SK-N-SH (cell line): ENCODE measurements at regions not wholly inside any gene's neighbourhood (a gene's known extent, or its start where the extent isn't known, plus 50 kb on each side); places are given as distances from the start of the nearest gene placed in this dataset.

ENCODE experiments used
- CTCF ChIA-PET: fragments of 300-600, 350-600 bp; formaldehyde crosslinking; extraction: SDS; loops from one replicate; lab custom pipeline; 2021; lab: Yijun Ruan, JAX
- POLR2A ChIA-PET: fragments of 350-600 bp; sonication (Branson Sonifier 250); formaldehyde crosslinking; extraction: SDS; loops from one replicate; lab custom pipeline; 2020; ENCODE audit warnings: antibody characterized with exemption, inconsistent platforms; lab: Yijun Ruan, JAX
- DNase-seq: peaks from one replicate; pipeline ENCODE4 v3.0.0; 2012
- H2AFZ ChIP-seq: fragments of 200-600 bp; sonication (generic); 2 replicates; pipeline ENCODE4 v1.8.1; 2016; ENCODE audit warnings: antibody characterized with exemption, mild to moderate bottlenecking, low read depth
- H3F3A ChIP-seq: fragments of 200-600 bp; sonication (generic); replicated peaks from 2 replicates; pipeline ENCODE3; 2016; ENCODE audit warnings: antibody characterized with exemption, mild to moderate bottlenecking; ENCODE audit not compliant: insufficient read depth
- H3K27ac ChIP-seq, 2 experiments: fragments of 200-500 bp in 1 of 2; fragments of 200-600 bp in 1 of 2; sonication (Bioruptor generic) in 1 of 2; sonication (generic), shearing (Covaris generic) in 1 of 2; 2 replicates each; pipeline versions ENCODE4 v1.5.1 to v1.6.1; 2014 to 2016; ENCODE audit warnings: low read depth in 2 of 2, inconsistent platforms in 1 of 2, low read length in 1 of 2, mild to moderate bottlenecking in 1 of 2, mixed read lengths in 1 of 2
- H3K27me3 ChIP-seq: fragments of 200-600 bp; sonication (generic), shearing (Covaris generic); 2 replicates; pipeline ENCODE4 v1.6.1; 2016; ENCODE audit warnings: mixed run types; ENCODE audit not compliant: insufficient read depth
- H3K36me3 ChIP-seq, 2 experiments: fragments of 200-500 bp in 1 of 2; fragments of 200-600 bp in 1 of 2; sonication (Bioruptor generic) in 1 of 2; sonication (generic) in 1 of 2; replicated peaks in 1 of 2; 2 replicates each; pipeline versions ENCODE3 to v1.5.1; 2014 to 2016; ENCODE audit warnings: low read length in 1 of 2, mild to moderate bottlenecking in 1 of 2; ENCODE audit not compliant: insufficient read depth in 2 of 2, control insufficient read depth in 1 of 2
- H3K4me1 ChIP-seq, 2 experiments: fragments of 200-500 bp in 1 of 2; fragments of 200-600 bp in 1 of 2; sonication (Bioruptor generic) in 1 of 2; sonication (generic), shearing (Covaris generic) in 1 of 2; 2 replicates each; pipeline versions ENCODE4 v1.5.1 to v1.6.1; 2014 to 2016; ENCODE audit warnings: low read depth in 1 of 2, low read length in 1 of 2, mixed run types in 1 of 2; ENCODE audit not compliant: insufficient read depth in 2 of 2, control insufficient read depth in 1 of 2
- H3K4me2 ChIP-seq: fragments of 200-600 bp; sonication (generic), shearing (Covaris generic); 2 replicates; pipeline ENCODE4 v1.6.1; 2017; ENCODE audit warnings: mixed run types
- H3K4me3 ChIP-seq, 2 experiments: fragments of 200-500 bp in 1 of 2; fragments of 200-600 bp in 1 of 2; sonication (Bioruptor generic) in 1 of 2; sonication (generic), shearing (Covaris generic) in 1 of 2; 2 replicates each; pipeline versions ENCODE4 v1.5.1 to v1.8.1; 2014 to 2016; ENCODE audit warnings: low read depth in 2 of 2, inconsistent platforms in 1 of 2, low read length in 1 of 2, mild to moderate bottlenecking in 1 of 2, mixed read lengths in 1 of 2, moderate library complexity in 1 of 2
- H3K79me2 ChIP-seq: fragments of 200-600 bp; sonication (generic); 2 replicates; pipeline ENCODE4 v1.8.1; 2017; ENCODE audit warnings: mild to moderate bottlenecking; ENCODE audit not compliant: insufficient read depth
- H3K9ac ChIP-seq: fragments of 200-600 bp; sonication (generic); 2 replicates; pipeline ENCODE4 v1.6.1; 2017; ENCODE audit warnings: mixed run types
- H3K9me2 ChIP-seq: fragments of 200-600 bp; sonication (generic); 2 replicates; pipeline ENCODE4 v1.6.1; 2017; ENCODE audit warnings: mixed run types
- H3K9me3 ChIP-seq: fragments of 200-600 bp; sonication (generic); 2 replicates; pipeline ENCODE4 v1.6.1; 2017; ENCODE audit warnings: mixed run types, mild to moderate bottlenecking, moderate library complexity
- H4K20me1 ChIP-seq: fragments of 200-600 bp; sonication (generic); 2 replicates; pipeline ENCODE4 v1.6.1; 2017; ENCODE audit warnings: mild to moderate bottlenecking, mixed run types; ENCODE audit not compliant: insufficient read depth
- CHD2 ChIP-seq: fragments of 150-350 bp; IDR thresholded peaks from 2 replicates; pipeline ENCODE4 v1.6.1; 2018; ENCODE audit warnings: low read length; ENCODE audit not compliant: partially characterized antibody
- GABPA ChIP-seq: IDR thresholded peaks from 2 replicates; pipeline ENCODE4 v1.4.0; 2012; ENCODE audit warnings: low read depth, mild to moderate bottlenecking
- JUND ChIP-seq: IDR thresholded peaks from 2 replicates; pipeline ENCODE4 v1.4.0; 2012
- MEF2A ChIP-seq: IDR thresholded peaks from 2 replicates; pipeline ENCODE4 v1.4.0; 2012; ENCODE audit warnings: low read depth, borderline replicate concordance
- MXI1 ChIP-seq: IDR thresholded peaks from 2 replicates; pipeline ENCODE4 v1.6.1; 2012; ENCODE audit warnings: mild to moderate bottlenecking, low read depth, low read length, improper control_type of control experiment
- RCOR1 ChIP-seq: fragments of 150-350 bp; IDR thresholded peaks from 2 replicates; pipeline ENCODE4 v1.6.1; 2017; ENCODE audit warnings: antibody characterized with exemption, low read length
- RFX5 ChIP-seq: IDR thresholded peaks from 2 replicates; pipeline ENCODE4 v1.6.1; 2012; ENCODE audit warnings: mild to moderate bottlenecking, improper control_type of control experiment, low read length
- USF1 ChIP-seq: IDR thresholded peaks from 2 replicates; pipeline ENCODE4 v1.4.0; 2012; ENCODE audit warnings: low read depth, borderline replicate concordance
- ZBTB33 ChIP-seq: IDR thresholded peaks from 2 replicates; pipeline ENCODE4 v1.4.0; 2012; ENCODE audit warnings: low read depth, borderline replicate concordance
- WGBS: methylation state at CpG from one replicate; pipeline ENCODE4 v1.1.6; 2017; ENCODE audit warnings: low lambda C conversion rate; 5-methylcytosine and 5-hydroxymethylcytosine counted together
- TF ChIP-seq, protein P1 (sequence below): fragments of 150-350 bp; IDR thresholded peaks from 2 replicates; pipeline ENCODE4 v1.6.1; 2016; ENCODE audit warnings: mild to moderate bottlenecking, low read depth, low read length

- Histone ChIP-seq H3K27me3 (no peaks in the 10 kb centered on the region; the same call in 1 of the 2 replicates), H3K9ac (no peak overlapping the region), H2AFZ (no peak overlapping the region), H3K9me2 (no peaks in the 10 kb centered on the region), H4K20me1 (no peaks in the 10 kb centered on the region), H3K27ac (no peak overlapping the region), H3K4me1 (no peaks in the 10 kb centered on the region), H3K79me2 (no peaks in the 10 kb centered on the region), H3K4me2 (no peak overlapping the region), H3K4me3 (no peak overlapping the region), H3K9me3 (no peaks in the 10 kb centered on the region), H3F3A (no peaks in the 10 kb centered on the region), H3K36me3 (no peaks in the 10 kb centered on the region)
- ChIA-PET CTCF (interaction anchor here (0.8 kb wide), 1 partner anchor 32 kb away, joined by 3 read pairs; no protein-coding TSS in a partner anchor), POLR2A (no interaction called here)
- no peak for DNase-seq
- 63% methylated on average over 3 of the region's 3 CpGs for WGBS
- TF ChIP-seq, protein P1, sequence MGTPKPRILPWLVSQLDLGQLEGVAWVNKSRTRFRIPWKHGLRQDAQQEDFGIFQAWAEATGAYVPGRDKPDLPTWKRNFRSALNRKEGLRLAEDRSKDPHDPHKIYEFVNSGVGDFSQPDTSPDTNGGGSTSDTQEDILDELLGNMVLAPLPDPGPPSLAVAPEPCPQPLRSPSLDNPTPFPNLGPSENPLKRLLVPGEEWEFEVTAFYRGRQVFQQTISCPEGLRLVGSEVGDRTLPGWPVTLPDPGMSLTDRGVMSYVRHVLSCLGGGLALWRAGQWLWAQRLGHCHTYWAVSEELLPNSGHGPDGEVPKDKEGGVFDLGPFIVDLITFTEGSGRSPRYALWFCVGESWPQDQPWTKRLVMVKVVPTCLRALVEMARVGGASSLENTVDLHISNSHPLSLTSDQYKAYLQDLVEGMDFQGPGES, result no peak
- TF ChIP-seq RFX5 (no peak), JUND (no peak)
These were observed 58.0 kb upstream of the CD82 start for GRCh38 chr11:44507491-44507890.

DNA sequence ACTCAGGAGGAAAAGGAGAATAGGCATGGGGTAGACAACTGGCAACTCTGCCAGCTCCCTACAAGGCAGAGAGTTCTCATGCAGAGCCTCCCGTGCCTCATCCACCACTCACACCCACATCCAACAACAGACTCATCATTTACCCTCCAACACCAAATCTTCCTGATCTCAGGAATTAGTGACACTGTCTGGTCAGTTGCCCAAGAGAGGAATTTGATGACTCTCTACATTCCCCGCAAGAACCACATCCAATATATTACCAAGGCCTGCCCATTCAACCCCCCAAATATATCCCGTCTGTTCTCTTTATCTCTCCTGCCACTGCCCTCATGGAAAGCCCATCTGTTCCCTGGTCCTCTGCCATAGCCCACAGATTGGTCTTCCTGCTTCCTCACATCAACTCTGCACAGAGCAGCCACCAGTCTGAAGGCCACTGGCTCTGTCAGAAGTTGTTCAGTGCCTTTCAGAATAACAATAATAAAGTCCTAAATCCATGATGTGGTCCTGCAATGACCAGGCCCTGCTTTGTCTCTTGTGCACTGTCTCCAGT, 57.5 kb upstream of the CD82 start:
- no peaks in the 10 kb centered on the region for H4K20me1 ChIP-seq
- no peak overlapping the region for H3K27ac ChIP-seq
- no peaks in the 10 kb centered on the region for H3K9me3 ChIP-seq
- H3F3A ChIP-seq, result no peaks in the 10 kb centered on the region
- no peak for DNase-seq
- no peaks in the 10 kb centered on the region; the same call in 1 of the 2 replicates for H3K27me3 ChIP-seq
- no peaks in the 10 kb centered on the region for H3K9me2 ChIP-seq
- H3K4me2 ChIP-seq, result no peak overlapping the region
- no peak overlapping the region for H2AFZ ChIP-seq
- no peaks in the 10 kb centered on the region for H3K4me1 ChIP-seq
- H3K36me3 ChIP-seq, result no peaks in the 10 kb centered on the region
- no peaks in the 10 kb centered on the region for H3K79me2 ChIP-seq
- TF ChIP-seq JUND (no peak), ZBTB33 (no peak), CHD2 (no peak), GABPA (no peak), USF1 (no peak), RCOR1 (no peak), MXI1 (no peak), MEF2A (no peak)
- CTCF ChIA-PET, result interaction anchor here (0.8 kb wide), 1 partner anchor 31 kb away, joined by 3 read pairs; no protein-coding TSS in a partner anchor
- 68% methylated on average over 3 of the region's 3 CpGs for WGBS
- POLR2A ChIA-PET, result no interaction called here
- H3K4me3 ChIP-seq, result no peak overlapping the region
- H3K9ac ChIP-seq, result no peak overlapping the region
